ENCODE measurements at regions not wholly inside any gene's neighbourhood (a gene's known extent, or its start where the extent isn't known, plus 50 kb on each side); places are given as distances from the start of the nearest gene placed in this dataset.

DNA sequence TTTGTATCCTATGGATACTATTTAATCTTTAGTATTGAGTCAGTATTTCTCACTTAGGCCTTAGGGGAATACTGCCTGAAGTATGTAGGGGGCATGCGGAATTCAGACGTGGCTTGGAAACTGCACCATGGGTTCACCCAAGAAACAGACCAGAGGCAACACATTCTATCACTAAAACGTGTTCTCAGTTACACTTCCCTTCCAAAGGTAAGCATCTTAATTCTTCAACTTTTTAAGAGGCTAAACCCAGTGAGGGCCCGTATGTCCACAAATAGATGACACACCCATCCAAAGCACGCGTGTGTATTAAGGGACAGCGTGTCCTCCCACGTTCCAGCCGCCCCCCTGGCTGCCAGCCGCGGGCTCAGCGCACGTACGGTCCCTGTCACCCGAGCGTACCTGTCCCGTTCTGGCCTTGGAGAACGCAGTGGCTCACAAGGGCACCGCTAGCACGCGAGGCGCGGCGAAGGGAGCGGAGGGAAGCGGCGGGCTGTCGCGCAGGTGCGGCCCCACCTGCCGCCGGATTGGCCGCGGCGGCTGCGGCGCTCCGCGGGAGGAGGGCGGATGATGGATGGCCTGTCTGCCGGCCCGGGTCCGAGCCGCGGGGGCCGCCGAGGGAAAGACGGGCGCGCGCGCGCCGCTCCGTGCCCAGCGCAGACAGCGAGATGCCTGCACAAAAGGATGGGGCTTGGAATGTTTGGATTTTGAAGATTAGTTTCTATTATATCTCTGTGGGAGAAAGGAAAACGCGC lies 1003.9 kb upstream of the NR2F2 start:
- H2AFZ ChIP-seq (ENCODE audit: low read length): peak overlapping the region; percentile 66; the same call in 1 of the 2 replicates
- H3K23me2 ChIP-seq (ENCODE audit: low read depth, low read length): peaks cover 4% of the 10 kb centered on the region; the same call in 1 of the 2 replicates
- H3K4ac ChIP-seq (replicated peaks; ENCODE audit: insufficient read length, low read depth, low read length): no peak overlapping the region
- DNase-seq (ENCODE audit: low read depth in 1 of 2, low spot score in 2 of 2): peak in 1 of 2 experiments; percentile 64
- H3K56ac ChIP-seq (replicated peaks; ENCODE audit: insufficient read length, low read depth, low read length): no peak overlapping the region
- ChIA-PET POLR2A (ENCODE audit: partially characterized antibody) (no interaction called here), CTCF (ENCODE audit: partially characterized antibody) (no interaction called here)
- H3K9ac ChIP-seq (replicated peaks in 1 of 4; ENCODE audit: extremely low read depth in 1 of 4, low read depth in 3 of 4, low read length in 3 of 4): no peak overlapping the region
- no peak overlapping the region for H2BK120ac ChIP-seq (replicated peaks; ENCODE audit: low read depth, low read length)
- FAIRE-seq: no peak
- no peak overlapping the region for H2BK15ac ChIP-seq (ENCODE audit: low read length)
- H3K79me2 ChIP-seq (ENCODE audit: control insufficient read depth in 1 of 2, insufficient read depth in 2 of 2, low read length in 2 of 2): no peaks in the 10 kb centered on the region
- no peaks in the 10 kb centered on the region for H4K20me1 ChIP-seq (replicated peaks in 1 of 2; ENCODE audit: control insufficient read depth in 1 of 2, insufficient read depth in 2 of 2, low read length in 2 of 2)
- H3K27ac ChIP-seq (ENCODE audit: low read depth, low read length): no peak overlapping the region
- H4K8ac ChIP-seq (ENCODE audit: extremely low read depth, insufficient read depth, low read length): peak overlapping the region; percentile 57; the same call in 1 of the 2 replicates
- H2BK20ac ChIP-seq (ENCODE audit: low read length): no peak overlapping the region
- peak overlapping the region; percentile 20 to 60 (median 34) for H3K4me3 ChIP-seq (ENCODE audit: extremely low read depth in 1 of 4, insufficient read depth in 2 of 4, low read depth in 3 of 4, low read length in 4 of 4)
- 9% methylated on average over 47 of the region's 59 CpGs; no CpG with 5 or more reads in 1 of the 2 experiments for WGBS, 2 experiments (ENCODE audit: extremely low coverage in 1 of 2, insufficient coverage in 1 of 2, insufficient read length in 1 of 2, insufficient replicate concordance in 2 of 2, low coverage in 1 of 2, low lambda C conversion rate in 2 of 2, missing lambda C conversion rate in 1 of 2)
- H2AK5ac ChIP-seq (ENCODE audit: low read depth, low read length): no peak overlapping the region
- peak overlapping the region; percentile 76 to 87 for H3K4me2 ChIP-seq (ENCODE audit: insufficient read depth in 1 of 2, low read depth in 2 of 2, low read length in 2 of 2)
- H3K9me3 ChIP-seq (ENCODE audit: insufficient read depth in 2 of 2, low read depth in 1 of 2, low read length in 1 of 2): no peaks in the 10 kb centered on the region
- no peak overlapping the region for H3K23ac ChIP-seq (ENCODE audit: insufficient read length)
- H3K18ac ChIP-seq (ENCODE audit: extremely low read depth, low read length): no peak overlapping the region; the same call in 1 of the 2 replicates
- no peak overlapping the region for H4K91ac ChIP-seq (replicated peaks; ENCODE audit: insufficient read length, low read length)
- no peak overlapping the region for H2BK12ac ChIP-seq (ENCODE audit: low read depth, low read length)
- H3K79me1 ChIP-seq (ENCODE audit: low read depth, low read length): no peaks in the 10 kb centered on the region
- H3K14ac ChIP-seq (ENCODE audit: insufficient read length): no peak overlapping the region
- peak overlapping the region; percentile 29 for H4K5ac ChIP-seq (ENCODE audit: insufficient read length, low read depth, low read length)
- H3K36me3 ChIP-seq (ENCODE audit: control insufficient read depth in 2 of 4, insufficient read depth in 4 of 4, low read length in 3 of 4): no peaks in the 10 kb centered on the region
- peaks cover 0 to 16% (median 12%) of the 10 kb centered on the region in 4 experiments; a peak in 5 of 7 replicates for H3K27me3 ChIP-seq (replicated peaks in 1 of 4; ENCODE audit: control insufficient read depth in 3 of 4, extremely low read depth in 1 of 4, insufficient read depth in 3 of 4, low read length in 3 of 4)
- H2BK5ac ChIP-seq (ENCODE audit: low read depth, low read length): no peak overlapping the region
- peaks cover 0 to 3% (median under 1%) of the 10 kb centered on the region in 4 experiments; a peak in 3 of 7 replicates for H3K4me1 ChIP-seq (replicated peaks in 1 of 4; ENCODE audit: control insufficient read depth in 3 of 4, insufficient read depth in 4 of 4, low read length in 3 of 4)
- TF ChIP-seq, protein P1, sequence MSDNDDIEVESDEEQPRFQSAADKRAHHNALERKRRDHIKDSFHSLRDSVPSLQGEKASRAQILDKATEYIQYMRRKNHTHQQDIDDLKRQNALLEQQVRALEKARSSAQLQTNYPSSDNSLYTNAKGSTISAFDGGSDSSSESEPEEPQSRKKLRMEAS (IDR thresholded peaks at IDR 0.05): peak; percentile 87
- TF ChIP-seq RAD21 (IDR thresholded peaks at IDR 0.05 in 1 of 2, conservative IDR thresholded peaks at IDR 0.05 in 1 of 2; ENCODE audit: low read depth in 2 of 2, low read length in 2 of 2): no peak
- no peak for TF ChIP-seq CREB1 (IDR thresholded peaks at IDR 0.05)
- peak; percentile 28; the same call in 1 of the 2 replicates for TF ChIP-seq TBP (IDR thresholded peaks at IDR 0.05; ENCODE audit: low read depth, low read length)

Data from H1 (cell line).